DMS153 (cell line): ENCODE measurements at regions not wholly inside any gene's neighbourhood (a gene's known extent, or its start where the extent isn't known, plus 50 kb on each side); places are given as distances from the start of the nearest gene placed in this dataset.

ENCODE experiments used
- DNase-seq: peaks from one replicate; lab custom pipeline; 2025; lab: John Stamatoyannopoulos, UW

GRCh38 chr18:70503060-70503459 lies 214.2 kb downstream of the SOCS6 start:
- no peak for DNase-seq

- DNase-seq: no peak
These were observed 212.5 kb downstream of the SOCS6 start for GRCh38 chr18:70501358-70501757.

GRCh38 chr18:70500748-70501147 lies 211.9 kb downstream of the SOCS6 start:
- no peak for DNase-seq

GRCh38 chr18:70499218-70499691 lies 210.4 kb downstream of the SOCS6 start:
- no peak for DNase-seq

- DNase-seq: no peak
These were observed 207.8 kb downstream of the SOCS6 start for GRCh38 chr18:70496353-70497294.

GRCh38 chr18:70494524-70494923 lies 205.7 kb downstream of the SOCS6 start:
- DNase-seq: no peak

- DNase-seq: no peak
These were observed 204.6 kb downstream of the SOCS6 start for GRCh38 chr18:70493461-70493860.

GRCh38 chr18:70491734-70492348 lies 203.0 kb downstream of the SOCS6 start:
- DNase-seq: peak; percentile 2

GRCh38 chr18:70489986-70490933 lies 201.4 kb downstream of the SOCS6 start:
- DNase-seq: peak; percentile 33

- no peak for DNase-seq
These were observed 200.7 kb downstream of the SOCS6 start for GRCh38 chr18:70489571-70489970.

GRCh38 chr18:70469916-70470315 lies 181.1 kb downstream of the SOCS6 start:
- DNase-seq: peak; percentile 10

GRCh38 chr18:70468861-70469547 lies 180.2 kb downstream of the SOCS6 start:
- no peak for DNase-seq

- peak; percentile 54 for DNase-seq
These were observed 175.7 kb downstream of the SOCS6 start for GRCh38 chr18:70464343-70465114.

GRCh38 chr18:70463085-70463484 lies 174.2 kb downstream of the SOCS6 start:
- no peak for DNase-seq

GRCh38 chr18:70462078-70462439 lies 173.2 kb downstream of the SOCS6 start:
- no peak for DNase-seq

- no peak for DNase-seq
These were observed 172.7 kb downstream of the SOCS6 start for GRCh38 chr18:70461323-70462077.

GRCh38 chr18:70459731-70460130 lies 170.9 kb downstream of the SOCS6 start:
- no peak for DNase-seq

GRCh38 chr18:70459251-70459650 lies 170.4 kb downstream of the SOCS6 start:
- DNase-seq: no peak

GRCh38 chr18:70457788-70458187 lies 168.9 kb downstream of the SOCS6 start:
- DNase-seq: no peak

- DNase-seq: no peak
These were observed 168.4 kb downstream of the SOCS6 start for GRCh38 chr18:70457223-70457622.
